Heart right ventricle (tissue), 16 donors: ENCODE measurements at regions not wholly inside any gene's neighbourhood (a gene's known extent, or its start where the extent isn't known, plus 50 kb on each side); places are given as distances from the start of the nearest gene placed in this dataset.
A peak's percentile ranks its signal among the peaks of the same experiment; 100 is the strongest.

Experiments used
- ATAC-seq, 8 donors: fragments of 200-7000 bp; cut with Tn5 transposase; one replicate each; pipeline ENCODE4 v1.9.1; 2020; ENCODE audit warnings: mild to moderate bottlenecking in 8 of 8, moderate library complexity in 8 of 8, moderate number of reproducible peaks in 1 of 8
- DNase-seq, 2 donors: peaks; one replicate each; pipeline ENCODE4 v3.0.0-alpha.2; 2020
- H3K27ac ChIP-seq, 10 donors: fragments of 200-600 bp; sonication (generic) in 2 of 10; one replicate each; pipeline versions ENCODE4 v1.5.0 to v1.8.0; 2020 to 2022; ENCODE audit warnings: mild to moderate bottlenecking in 3 of 10
- H3K27me3 ChIP-seq, 7 donors: fragments of 200-600 bp; one replicate each; pipeline ENCODE4 v1.8.0; 2021 to 2022; ENCODE audit warnings: mild to moderate bottlenecking in 2 of 7
- H3K36me3 ChIP-seq, 9 donors: fragments of 200-600 bp; sonication (generic) in 1 of 9; one replicate each; pipeline versions ENCODE4 v1.5.0 to v1.8.0; 2020 to 2022; ENCODE audit warnings: mild to moderate bottlenecking in 2 of 9
- H3K4me1 ChIP-seq, 9 donors: fragments of 200-600 bp; sonication (generic) in 1 of 9; one replicate each; pipeline versions ENCODE4 v1.5.0 to v1.8.0; 2020 to 2022; ENCODE audit warnings: mild to moderate bottlenecking in 4 of 9
- H3K4me3 ChIP-seq, 10 donors: fragments of 200-600 bp; sonication (generic) in 2 of 10; one replicate each; pipeline versions ENCODE4 v1.5.0 to v1.8.0; 2020 to 2022; ENCODE audit warnings: mild to moderate bottlenecking in 7 of 10, moderate library complexity in 2 of 10
- H3K9me3 ChIP-seq, 11 donors: fragments of 200-600 bp in 10 of 11; sonication (generic) in 2 of 11; one replicate each; pipeline versions ENCODE4 v1.5.0 to v1.8.0; 2013 to 2022; ENCODE audit warnings: mild to moderate bottlenecking in 2 of 11, control low read depth in 1 of 11, moderate library complexity in 1 of 11
- CTCF ChIP-seq, 9 donors: fragments of 200-600 bp; sonication (generic) in 2 of 9; IDR thresholded peaks; one replicate each; pipeline versions ENCODE4 v1.5.0 to v1.8.0; 2021 to 2022; ENCODE audit warnings: antibody characterized with exemption in 9 of 9, mild to moderate bottlenecking in 5 of 9, moderate library complexity in 1 of 9
- WGBS, 2 donors: extraction: QIAGEN DNeasy Blood & Tissue Kit; methylation state at CpG; one replicate each; pipeline ENCODE4 v1.1.7; 2013; ENCODE audit warnings: inconsistent platforms in 1 of 2; 5-methylcytosine and 5-hydroxymethylcytosine counted together
- intact Hi-C, 10 donors: fragments of 100-400 bp; cut with DNase I; formaldehyde crosslinking; loops; one replicate each; pipeline versions ENCODE4 v1.11.1 to v1.14.2; 2022
- donor health status: Arrhythmogenic right ventricular cardiomyopathy.
- donor health status: ischemic (EF 13 %, LVEDD 7.1; RV severe dilation, severe dysfunction).
- donor health status: healthy with polysubstance abuse.
- donor health status: DM: no; HTN: yes; CAD: no.
- donor health status: DM: no; HTN: no; CAD: no.
- donor health status: ischemic (EF 25% LVEDD 6.9; RV normal size, moderate dysfunction).
- donor health status: ischemic (EF 25% LVEDD 5.7; RV mildly dilated, moderate dysfunction).
- donor health status: healthy.
- donor health status: DM: yes; HTN: yes; CAD: no.
- donor health status: Ischemic cardiomyopathy.
- donor health status: ischemic (EF 35%, LVEDD 5.7; RV mildly dilated, moderate dysfunction).
- donor health status: nonischemic (EF 11% LVEDD 7.7; RV severe dilation, severe dysfunction).
- donor health status: DM: yes; HTN: yes; CAD: no.
- donor health status: PGD.
- donor health status: ischemic (EF 29% LVEDD 5.4; RV normal size, mild dysfunction).
- donor health status: nonischemic (EF 23%, LVEDD 6.1; RV moderate dilation, normal function).

- ATAC-seq, result peak in 7 of 8 donors; percentile 28 to 83 (median 72)
- WGBS, 2 donors, result 70 to 77% methylated on average over 4 of the region's 4 CpGs
- intact Hi-C loops, result loop anchor here in 1 of 10 donors (10.0 kb wide), 1 partner anchor 273 kb away; no protein-coding TSS in a partner anchor
- Histone ChIP-seq H3K4me3 (no peak overlapping the region), H3K9me3 (no peaks in the 10 kb centered on the region), H3K4me1 (peaks cover 0 to 21% (median 7%) of the 10 kb centered on the region in 9 donors), H3K36me3 (no peaks in the 10 kb centered on the region), H3K27ac (peak overlapping the region in 5 of 10 donors; percentile 38 to 77 (median 61)), H3K27me3 (no peaks in the 10 kb centered on the region)
- TF ChIP-seq CTCF (IDR thresholded peaks at IDR 0.05), result no peak
- peak in 1 of 2 donors; percentile 29 for DNase-seq
Measured at GRCh38 chr9:88732128-88732527, 197.2 kb downstream of the NXNL2 start.

GRCh38 chr9:88733651-88734421 lies 198.9 kb downstream of the NXNL2 start:
- Histone ChIP-seq H3K9me3 (no peaks in the 10 kb centered on the region), H3K27ac (peak overlapping the region in 6 of 10 donors; percentile 22 to 77 (median 56)), H3K4me3 (no peak overlapping the region), H3K36me3 (no peaks in the 10 kb centered on the region), H3K4me1 (peaks cover 0 to 21% (median 7%) of the 10 kb centered on the region in 9 donors), H3K27me3 (no peaks in the 10 kb centered on the region)
- 57 to 65% methylated on average over 8 of the region's 8 CpGs for WGBS, 2 donors
- no peak for TF ChIP-seq CTCF (IDR thresholded peaks at IDR 0.05)
- ATAC-seq (peak in 5 of 8 donors; percentile 48 to 77 (median 51)), DNase-seq (peak; percentile 32 to 79)
- intact Hi-C loops, result loop anchor here in 1 of 10 donors (10.0 kb wide), 1 partner anchor 271 kb away; no protein-coding TSS in a partner anchor

- H3K27ac ChIP-seq, result peak overlapping the region in 2 of 10 donors; percentile 22 to 77
Measured at GRCh38 chr9:88734527-88734926, 199.5 kb downstream of the NXNL2 start.

More at GRCh38 chr9:88734527-88734926, 199.5 kb downstream of the NXNL2 start:
- DNase-seq (no peak), ATAC-seq (no peak)
- no peaks in the 10 kb centered on the region for H3K9me3 ChIP-seq
- intact Hi-C loops, result loop anchor here in 1 of 10 donors (10.0 kb wide), 1 partner anchor 270 kb away; no protein-coding TSS in a partner anchor
- TF ChIP-seq CTCF (IDR thresholded peaks at IDR 0.05), result no peak
- no peak overlapping the region for H3K4me3 ChIP-seq
- no peaks in the 10 kb centered on the region for H3K27me3 ChIP-seq
- H3K36me3 ChIP-seq, result no peaks in the 10 kb centered on the region
- H3K4me1 ChIP-seq, result peaks cover 0 to 21% (median 7%) of the 10 kb centered on the region in 9 donors
